GM23248 (cell line): ENCODE measurements at regions not wholly inside any gene's neighbourhood (a gene's known extent, or its start where the extent isn't known, plus 50 kb on each side); places are given as distances from the start of the nearest gene placed in this dataset.
A peak's percentile ranks its signal among the peaks of the same experiment; 100 is the strongest.

Experiments
- DNase-seq: peaks from one replicate; pipeline ENCODE4 v3.0.0-alpha.2; 2015
- H2AFZ ChIP-seq: fragments of 200-600 bp; sonication (generic); 2 replicates; pipeline ENCODE4 v1.6.1; 2016; ENCODE audit warnings: antibody characterized with exemption
- H3F3A ChIP-seq: fragments of 200-600 bp; sonication (generic); 2 replicates; pipeline ENCODE4 v1.6.1; 2016; ENCODE audit warnings: mild to moderate bottlenecking, antibody characterized with exemption, mixed run types; ENCODE audit not compliant: insufficient read depth
- H3K27ac ChIP-seq: fragments of 200-600 bp; sonication (generic); 2 replicates; pipeline ENCODE4 v1.5.1; 2016; ENCODE audit warnings: mild to moderate bottlenecking
- H3K27me3 ChIP-seq: fragments of 200-600 bp; sonication (generic); replicated peaks from 2 replicates; pipeline ENCODE4 v1.6.1; 2016; ENCODE audit warnings: mild to moderate bottlenecking; ENCODE audit not compliant: insufficient read depth
- H3K36me3 ChIP-seq: fragments of 200-600 bp; sonication (generic); 2 replicates; pipeline ENCODE4 v1.6.1; 2016; ENCODE audit warnings: low read depth, mild to moderate bottlenecking
- H3K4me1 ChIP-seq: fragments of 200-600 bp; sonication (generic); 2 replicates; pipeline ENCODE4 v1.6.1; 2016; ENCODE audit warnings: mild to moderate bottlenecking; ENCODE audit not compliant: insufficient read depth
- H3K4me2 ChIP-seq: fragments of 200-600 bp; sonication (generic); one replicate; pipeline ENCODE4 v1.6.1; 2016; ENCODE audit warnings: mild to moderate bottlenecking; ENCODE audit not compliant: unreplicated experiment
- H3K4me3 ChIP-seq: fragments of 200-600 bp; sonication (generic); 2 replicates; pipeline ENCODE4 v1.5.1; 2016; ENCODE audit warnings: mild to moderate bottlenecking
- H3K79me2 ChIP-seq: fragments of 200-600 bp; sonication (generic); 2 replicates; pipeline ENCODE4 v1.6.1; 2016; ENCODE audit warnings: mild to moderate bottlenecking; ENCODE audit not compliant: insufficient read depth
- H3K9ac ChIP-seq: fragments of 200-600 bp; sonication (generic); 2 replicates; pipeline ENCODE4 v1.6.1; 2016; ENCODE audit warnings: mild to moderate bottlenecking
- H3K9me2 ChIP-seq: fragments of 200-600 bp; sonication (generic); 2 replicates; pipeline ENCODE4 v1.6.1; 2016; ENCODE audit warnings: mixed run types, mild to moderate bottlenecking, moderate library complexity; ENCODE audit not compliant: insufficient read depth
- H3K9me3 ChIP-seq: fragments of 200-600 bp; sonication (generic); one replicate; pipeline ENCODE4 v1.6.1; 2017; ENCODE audit warnings: low read depth
- H4K20me1 ChIP-seq: fragments of 200-600 bp; sonication (generic); 2 replicates; pipeline ENCODE4 v1.6.0; 2016; ENCODE audit not compliant: insufficient read depth
- EZH2 ChIP-seq: fragments of 200-600 bp; sonication (generic); IDR thresholded peaks from 2 replicates; pipeline ENCODE4 v1.6.1; 2018; ENCODE audit warnings: antibody characterized with exemption, mild to moderate bottlenecking; ENCODE audit not compliant: insufficient read depth, poor library complexity, severe bottlenecking
- EZH2phosphoT487 ChIP-seq: fragments of 200-600 bp; sonication (generic); IDR thresholded peaks from 2 replicates; pipeline ENCODE4 v1.6.1; 2018; ENCODE audit warnings: antibody characterized with exemption, moderate library complexity, mild to moderate bottlenecking, low read depth; ENCODE audit not compliant: insufficient read depth
- WGBS, 2 experiments: methylation state at CpG; one replicate each; pipeline ENCODE4 v1.1.6; 2015 to 2017; ENCODE audit warnings: low lambda C conversion rate in 2 of 2, low coverage in 1 of 2; ENCODE audit errors: missing lambda C conversion rate in 2 of 2; 5-methylcytosine and 5-hydroxymethylcytosine counted together
- in situ Hi-C: fragments of 300-500 bp; cut with MboI; formaldehyde crosslinking; loops from 2 replicates; pipeline ENCODE4 v1.15.0; 2020

DNA sequence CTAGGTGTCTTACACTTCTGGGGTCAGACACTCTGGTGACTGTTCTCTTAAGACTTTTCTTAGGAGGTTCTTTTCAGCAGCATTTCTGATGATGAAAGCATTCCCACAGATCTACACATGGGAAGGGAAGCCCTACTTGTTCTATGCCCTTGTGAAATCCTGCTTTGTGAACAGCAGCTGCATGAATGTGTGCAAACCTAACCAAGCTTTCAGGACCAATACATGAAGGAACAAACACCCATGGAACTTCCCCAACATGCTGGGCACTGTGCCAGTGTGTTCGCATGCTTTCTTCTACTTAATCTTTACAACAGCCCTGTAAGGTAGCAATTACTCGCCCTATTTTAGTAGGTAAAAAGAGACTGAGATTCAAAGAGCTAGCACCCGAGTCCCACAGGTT, 439.9 kb upstream of the KLF4 start:
- Histone ChIP-seq H3F3A (peaks cover 15% of the 10 kb centered on the region), H3K4me2 (no peak overlapping the region), H3K9ac (no peak overlapping the region), H3K4me1 (peaks cover 23% of the 10 kb centered on the region), H3K9me3 (no peaks in the 10 kb centered on the region), H3K27me3 (no peaks in the 10 kb centered on the region), H3K79me2 (no peaks in the 10 kb centered on the region), H4K20me1 (no peaks in the 10 kb centered on the region), H3K27ac (no peak overlapping the region), H3K9me2 (no peaks in the 10 kb centered on the region), H2AFZ (no peak overlapping the region), H3K4me3 (no peak overlapping the region), H3K36me3 (no peaks in the 10 kb centered on the region)
- in situ Hi-C loops, result no loop called here
- DNase-seq, result peak; percentile 66
- TF ChIP-seq EZH2 (no peak), EZH2phosphoT487 (no peak)
- WGBS, 2 experiments, result 98 to 100% methylated on average over 3 of the region's 3 CpGs

DNA sequence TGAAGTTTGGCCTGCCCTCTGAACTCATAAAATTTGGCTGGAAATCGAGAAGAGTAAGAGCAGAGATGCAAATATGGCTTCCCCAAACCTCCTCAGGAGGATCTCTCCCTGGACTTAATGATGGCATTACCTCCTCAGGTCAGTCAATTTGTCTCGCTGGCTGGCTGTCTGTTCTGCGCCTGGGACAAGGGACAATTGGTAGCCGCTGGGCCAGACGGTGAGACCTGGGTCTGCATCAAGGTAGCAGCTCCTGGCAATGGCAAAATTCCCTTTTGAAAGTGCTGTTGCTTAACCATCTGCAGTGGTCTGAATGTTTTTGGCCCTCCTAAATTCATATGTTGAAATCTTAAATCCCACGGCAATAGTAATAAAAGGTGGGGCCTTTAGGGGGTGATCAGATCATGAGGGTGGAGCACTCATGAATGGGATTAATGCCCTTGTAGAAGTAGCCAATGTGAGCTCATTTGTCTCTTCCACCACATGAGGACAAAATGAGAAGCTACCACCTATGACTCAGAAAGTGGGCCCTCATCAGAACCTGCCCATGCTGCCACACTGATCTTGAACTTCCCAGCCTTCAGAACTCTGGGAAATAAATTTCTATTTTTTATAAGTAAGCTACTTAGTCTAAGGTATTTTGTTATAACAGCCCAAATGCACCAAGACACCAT, 439.3 kb upstream of the KLF4 start:
- H3K9me3 ChIP-seq, result no peaks in the 10 kb centered on the region
- no peaks in the 10 kb centered on the region for H3K9me2 ChIP-seq
- TF ChIP-seq EZH2 (no peak), EZH2phosphoT487 (no peak)
- peaks cover 23% of the 10 kb centered on the region for H3K4me1 ChIP-seq
- H4K20me1 ChIP-seq, result no peaks in the 10 kb centered on the region
- H3K4me2 ChIP-seq, result no peak overlapping the region
- peaks cover 15% of the 10 kb centered on the region for H3F3A ChIP-seq
- H3K79me2 ChIP-seq, result no peaks in the 10 kb centered on the region
- H3K9ac ChIP-seq, result no peak overlapping the region
- H2AFZ ChIP-seq, result no peak overlapping the region
- no peak overlapping the region for H3K4me3 ChIP-seq
- DNase-seq, result no peak
- no peaks in the 10 kb centered on the region for H3K36me3 ChIP-seq
- no peak overlapping the region for H3K27ac ChIP-seq
- in situ Hi-C loops, result no loop called here
- no peaks in the 10 kb centered on the region for H3K27me3 ChIP-seq
- 62 to 63% methylated on average over 6 of the region's 6 CpGs for WGBS, 2 experiments

DNA sequence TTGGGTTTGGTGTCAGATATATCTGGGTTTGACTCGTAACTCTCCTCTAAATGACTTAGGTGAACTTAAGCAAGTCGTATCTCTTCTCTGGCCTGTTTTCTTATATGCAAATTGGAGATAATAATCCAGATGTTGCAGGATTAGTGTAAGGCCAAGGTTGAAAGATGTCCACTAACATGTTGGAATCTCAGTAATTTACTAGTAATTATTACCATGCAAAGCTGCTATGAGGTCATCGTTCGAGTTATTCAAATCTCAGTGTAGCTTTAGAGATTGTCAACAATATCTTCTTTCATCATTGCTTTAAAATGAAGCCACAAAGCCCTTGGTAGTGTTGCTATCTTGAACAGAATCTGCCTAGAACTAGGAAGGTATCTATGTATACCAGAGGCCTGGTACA, 437.7 kb upstream of the KLF4 start:
- TF ChIP-seq EZH2, result no peak
- no peak for TF ChIP-seq EZH2phosphoT487
- H3K9ac ChIP-seq, result no peak overlapping the region
- no peaks in the 10 kb centered on the region for H3K27me3 ChIP-seq
- no peak for DNase-seq
- H3K9me2 ChIP-seq, result no peaks in the 10 kb centered on the region
- peaks cover 8% of the 10 kb centered on the region for H3K4me1 ChIP-seq
- 45 to 57% methylated on average over 4 of the region's 4 CpGs for WGBS, 2 experiments
- H3K27ac ChIP-seq, result no peak overlapping the region
- peaks cover 8% of the 10 kb centered on the region for H3F3A ChIP-seq
- no peaks in the 10 kb centered on the region for H3K9me3 ChIP-seq
- H3K36me3 ChIP-seq, result no peaks in the 10 kb centered on the region
- H4K20me1 ChIP-seq, result no peaks in the 10 kb centered on the region
- H3K79me2 ChIP-seq, result no peaks in the 10 kb centered on the region
- H3K4me2 ChIP-seq, result no peak overlapping the region
- no peak overlapping the region for H2AFZ ChIP-seq
- no peak overlapping the region for H3K4me3 ChIP-seq
- in situ Hi-C loops, result no loop called here

DNA sequence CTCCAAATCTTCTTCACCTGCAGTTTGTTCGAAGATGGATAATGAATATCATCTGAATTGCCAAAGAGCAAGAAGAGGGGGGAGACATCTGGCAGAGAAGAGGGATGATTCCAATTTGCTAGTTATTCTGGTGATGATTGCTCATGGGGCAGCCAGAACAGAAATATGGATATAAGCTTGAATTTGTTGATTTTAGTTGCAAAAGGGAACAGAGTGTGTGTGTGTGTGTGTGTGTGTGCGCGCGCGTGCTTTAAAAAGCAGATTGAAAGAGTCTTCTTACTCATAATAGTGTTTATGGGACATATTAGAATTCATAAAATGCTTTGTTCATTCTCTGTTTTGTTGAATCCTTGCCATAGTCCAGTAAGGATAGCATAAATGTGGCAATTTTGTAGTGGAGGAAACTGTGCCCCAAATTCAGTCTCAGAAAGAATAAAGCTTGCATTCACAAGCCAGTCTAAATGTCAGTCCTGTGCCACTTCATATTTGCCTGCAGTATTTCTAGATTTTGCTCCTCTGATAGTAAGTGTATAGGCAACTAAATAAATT, 436.3 kb upstream of the KLF4 start:
- Histone ChIP-seq H3K27me3 (no peaks in the 10 kb centered on the region), H3K36me3 (no peaks in the 10 kb centered on the region), H3K27ac (no peak overlapping the region), H4K20me1 (no peaks in the 10 kb centered on the region), H3K9me3 (no peaks in the 10 kb centered on the region), H3K4me2 (no peak overlapping the region), H3K9me2 (no peaks in the 10 kb centered on the region), H3K9ac (no peak overlapping the region), H3K79me2 (no peaks in the 10 kb centered on the region), H3F3A (peaks cover 6% of the 10 kb centered on the region; the same call in 1 of the 2 replicates), H3K4me3 (no peak overlapping the region), H3K4me1 (no peaks in the 10 kb centered on the region), H2AFZ (no peak overlapping the region)
- in situ Hi-C loops, result no loop called here
- TF ChIP-seq EZH2phosphoT487 (no peak), EZH2 (no peak)
- DNase-seq, result no peak
- 35 to 41% methylated on average over 5 of the region's 5 CpGs for WGBS, 2 experiments
